ENCODE measurements at regions not wholly inside any gene's neighbourhood (a gene's known extent, or its start where the extent isn't known, plus 50 kb on each side); places are given as distances from the start of the nearest gene placed in this dataset.

GRCh38 chr13:31970231-31970930 lies 61.2 kb upstream of the FRY start:
- TF ChIP-seq POLR2AphosphoS5 (IDR thresholded peaks at IDR 0.05; ENCODE audit: low read depth, low read length) (no peak), POLR2A (IDR thresholded peaks at IDR 0.05; ENCODE audit: low read depth, low read length) (no peak), TAF1 (IDR thresholded peaks at IDR 0.05; ENCODE audit: low read depth, low read length) (no peak), SPI1 (IDR thresholded peaks at IDR 0.05; ENCODE audit: low read depth, low read length) (no peak)
